ENCODE measurements at regions not wholly inside any gene's neighbourhood (a gene's known extent, or its start where the extent isn't known, plus 50 kb on each side); places are given as distances from the start of the nearest gene placed in this dataset.

GRCh38 chr1:234901491-234902049, 227.1 kb downstream of the TOMM20 start:
- H3K4me3 Mint-ChIP-seq, result no peak overlapping the region
- Histone ChIP-seq H3K79me2 (ENCODE audit: control insufficient read depth, insufficient read depth, low read length) (no peaks in the 10 kb centered on the region), H3K27me3 (replicated peaks in 1 of 4; ENCODE audit: control extremely low read depth in 1 of 4, control insufficient read depth in 3 of 4, insufficient read depth in 4 of 4, low read length in 3 of 4) (no peaks in the 10 kb centered on the region), H4K20me1 (ENCODE audit: control insufficient read depth, insufficient read depth, low read length, poor library complexity, severe bottlenecking) (no peaks in the 10 kb centered on the region), H3K4me2 (replicated peaks; ENCODE audit: low read depth, low read length, poor library complexity, severe bottlenecking) (no peak overlapping the region), H3K9ac (ENCODE audit: low read length) (no peak overlapping the region), H3K9me3 (ENCODE audit: control extremely low read depth in 1 of 3, control insufficient read depth in 2 of 3, insufficient read depth in 1 of 3, low read length in 2 of 3) (no peaks in the 10 kb centered on the region), H3K4me3 (ENCODE audit: control extremely low read depth in 1 of 5, extremely low read depth in 1 of 5, insufficient read depth in 1 of 5, low read depth in 2 of 5, low read length in 4 of 5) (no peak overlapping the region), H2AFZ (ENCODE audit: insufficient read depth, low read depth, low read length, poor library complexity, severe bottlenecking) (no peak overlapping the region), H3K4me1 (ENCODE audit: control insufficient read depth in 2 of 2, insufficient read depth in 2 of 2, low read length in 2 of 2) (no peaks in the 10 kb centered on the region), H3K36me3 (replicated peaks in 1 of 2; ENCODE audit: control extremely low read depth in 1 of 2, control insufficient read depth in 1 of 2, extremely low read depth in 1 of 2, insufficient read depth in 2 of 2, low read length in 1 of 2) (no peaks in the 10 kb centered on the region), H3K27ac (ENCODE audit: low read length in 2 of 2) (no peak overlapping the region)
- ATAC-seq (ENCODE audit: low read depth) (no peak), DNase-seq (no peak)
- CTCF ChIA-PET, result no interaction called here
- POLR2A ChIA-PET, result no interaction called here
- H3K4me1 Mint-ChIP-seq, result no peaks in the 10 kb centered on the region
- TF ChIP-seq EZH2 (IDR thresholded peaks at IDR 0.05; ENCODE audit: borderline replicate concordance, insufficient read depth, low read depth, low read length, poor library complexity, severe bottlenecking) (no peak), CTCF (IDR thresholded peaks at IDR 0.05) (no peak)
- WGBS (ENCODE audit: insufficient coverage), result 95% methylated on average over 4 of the region's 10 CpGs
- no peaks in the 10 kb centered on the region for H3K9me3 Mint-ChIP-seq (ENCODE audit: insufficient read depth)
- no peak overlapping the region for H3K27ac Mint-ChIP-seq
- H3K27me3 Mint-ChIP-seq, result no peaks in the 10 kb centered on the region
- intact Hi-C loops (cut with micrococcal nuclease), result no loop called here

- intact Hi-C loops (cut with micrococcal nuclease), result no loop called here
- Mint-ChIP-seq H3K27ac (no peak overlapping the region), H3K9me3 (ENCODE audit: insufficient read depth) (no peaks in the 10 kb centered on the region), H3K4me3 (no peak overlapping the region), H3K4me1 (no peaks in the 10 kb centered on the region), H3K27me3 (no peaks in the 10 kb centered on the region)
- TF ChIP-seq EZH2 (IDR thresholded peaks at IDR 0.05; ENCODE audit: borderline replicate concordance, insufficient read depth, low read depth, low read length, poor library complexity, severe bottlenecking) (no peak), CTCF (IDR thresholded peaks at IDR 0.05) (no peak)
- DNase-seq, result no peak
- no peaks in the 10 kb centered on the region for H3K9me3 ChIP-seq (ENCODE audit: control extremely low read depth in 1 of 3, control insufficient read depth in 2 of 3, insufficient read depth in 1 of 3, low read length in 2 of 3)
- H3K36me3 ChIP-seq (replicated peaks in 1 of 2; ENCODE audit: control extremely low read depth in 1 of 2, control insufficient read depth in 1 of 2, extremely low read depth in 1 of 2, insufficient read depth in 2 of 2, low read length in 1 of 2), result no peaks in the 10 kb centered on the region
- no peak for ATAC-seq (ENCODE audit: low read depth)
- H3K27me3 ChIP-seq (replicated peaks in 1 of 4; ENCODE audit: control extremely low read depth in 1 of 4, control insufficient read depth in 3 of 4, insufficient read depth in 4 of 4, low read length in 3 of 4), result no peaks in the 10 kb centered on the region
- H3K9ac ChIP-seq (ENCODE audit: low read length), result no peak overlapping the region
- H2AFZ ChIP-seq (ENCODE audit: insufficient read depth, low read depth, low read length, poor library complexity, severe bottlenecking), result no peak overlapping the region
- H3K4me1 ChIP-seq (ENCODE audit: control insufficient read depth in 2 of 2, insufficient read depth in 2 of 2, low read length in 2 of 2), result no peaks in the 10 kb centered on the region
- ChIA-PET CTCF (no interaction called here), POLR2A (no interaction called here)
- no peaks in the 10 kb centered on the region for H4K20me1 ChIP-seq (ENCODE audit: control insufficient read depth, insufficient read depth, low read length, poor library complexity, severe bottlenecking)
- no peak overlapping the region for H3K27ac ChIP-seq (ENCODE audit: low read length in 2 of 2)
- no peaks in the 10 kb centered on the region for H3K79me2 ChIP-seq (ENCODE audit: control insufficient read depth, insufficient read depth, low read length)
- H3K4me2 ChIP-seq (replicated peaks; ENCODE audit: low read depth, low read length, poor library complexity, severe bottlenecking), result no peak overlapping the region
- H3K4me3 ChIP-seq (ENCODE audit: control extremely low read depth in 1 of 5, extremely low read depth in 1 of 5, insufficient read depth in 1 of 5, low read depth in 2 of 5, low read length in 4 of 5), result no peak overlapping the region
- WGBS (ENCODE audit: insufficient coverage), result 100% methylated on average over 2 of the region's 3 CpGs
Observed at GRCh38 chr1:234900595-234900994, 228.0 kb downstream of the TOMM20 start.
